ENCODE measurements at regions not wholly inside any gene's neighbourhood (a gene's known extent, or its start where the extent isn't known, plus 50 kb on each side); places are given as distances from the start of the nearest gene placed in this dataset.

DNA sequence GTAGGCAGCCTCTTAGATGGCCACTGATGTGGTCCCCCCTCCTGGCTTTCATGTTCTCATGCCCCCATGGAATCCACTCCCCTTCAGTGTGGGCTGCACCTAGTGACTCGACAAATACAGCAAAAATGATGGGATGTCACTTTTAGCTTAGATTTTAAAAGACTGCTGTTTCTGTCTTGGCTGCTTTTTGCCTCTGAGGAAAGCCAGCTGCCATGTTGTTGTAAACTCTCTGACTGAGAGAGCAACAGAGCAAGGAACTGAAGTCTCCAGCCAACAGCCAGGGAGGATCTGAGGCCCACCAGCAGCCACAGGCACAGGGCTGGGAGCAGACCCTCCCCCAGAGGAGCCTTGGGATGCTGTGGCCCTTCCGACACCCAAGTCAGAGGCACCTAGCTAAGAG is 60.6 kb upstream of the MARCHF10 start:
- no peak overlapping the region for H3K4me3 Mint-ChIP-seq (ENCODE audit: unreplicated experiment)
- H3K27me3 Mint-ChIP-seq (ENCODE audit: low read depth): peaks cover 2% of the 10 kb centered on the region
- no peaks in the 10 kb centered on the region for H3K9me3 Mint-ChIP-seq (ENCODE audit: low read depth)
- H3K36me3 Mint-ChIP-seq (ENCODE audit: low read depth): no peaks in the 10 kb centered on the region
- H3K4me1 Mint-ChIP-seq (ENCODE audit: low read depth): peaks cover 10% of the 10 kb centered on the region
- TF ChIP-seq, protein P1, sequence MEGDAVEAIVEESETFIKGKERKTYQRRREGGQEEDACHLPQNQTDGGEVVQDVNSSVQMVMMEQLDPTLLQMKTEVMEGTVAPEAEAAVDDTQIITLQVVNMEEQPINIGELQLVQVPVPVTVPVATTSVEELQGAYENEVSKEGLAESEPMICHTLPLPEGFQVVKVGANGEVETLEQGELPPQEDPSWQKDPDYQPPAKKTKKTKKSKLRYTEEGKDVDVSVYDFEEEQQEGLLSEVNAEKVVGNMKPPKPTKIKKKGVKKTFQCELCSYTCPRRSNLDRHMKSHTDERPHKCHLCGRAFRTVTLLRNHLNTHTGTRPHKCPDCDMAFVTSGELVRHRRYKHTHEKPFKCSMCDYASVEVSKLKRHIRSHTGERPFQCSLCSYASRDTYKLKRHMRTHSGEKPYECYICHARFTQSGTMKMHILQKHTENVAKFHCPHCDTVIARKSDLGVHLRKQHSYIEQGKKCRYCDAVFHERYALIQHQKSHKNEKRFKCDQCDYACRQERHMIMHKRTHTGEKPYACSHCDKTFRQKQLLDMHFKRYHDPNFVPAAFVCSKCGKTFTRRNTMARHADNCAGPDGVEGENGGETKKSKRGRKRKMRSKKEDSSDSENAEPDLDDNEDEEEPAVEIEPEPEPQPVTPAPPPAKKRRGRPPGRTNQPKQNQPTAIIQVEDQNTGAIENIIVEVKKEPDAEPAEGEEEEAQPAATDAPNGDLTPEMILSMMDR (IDR thresholded peaks at IDR 0.05): no peak
- peak overlapping the region; percentile 49 for H3K27ac Mint-ChIP-seq (ENCODE audit: unreplicated experiment)
- no peak for DNase-seq (ENCODE audit: low spot score)

DNA sequence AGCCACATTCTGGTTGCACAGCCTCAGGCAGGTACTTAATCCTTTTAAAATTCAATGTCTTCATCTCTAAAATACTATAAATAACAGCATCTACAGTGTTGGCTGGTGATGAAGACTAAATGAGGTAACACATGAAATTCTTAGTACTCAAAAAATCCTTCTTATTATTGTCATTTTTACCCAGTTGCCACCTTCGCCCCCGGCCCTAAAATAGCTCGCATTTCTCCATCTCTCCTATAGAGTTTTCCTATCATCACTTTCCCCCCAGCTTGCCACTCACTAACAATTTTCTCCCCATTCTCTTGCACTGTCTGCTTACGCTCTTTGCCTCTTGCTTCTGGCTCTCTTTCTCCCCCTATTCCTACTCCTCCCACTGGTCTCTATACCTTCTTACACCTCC is 59.9 kb upstream of the MARCHF10 start:
- Mint-ChIP-seq H3K27ac (ENCODE audit: unreplicated experiment) (no peak overlapping the region), H3K27me3 (ENCODE audit: low read depth) (peaks cover 5% of the 10 kb centered on the region)
- TF ChIP-seq, protein P1 (IDR thresholded peaks at IDR 0.05): no peak

DNA sequence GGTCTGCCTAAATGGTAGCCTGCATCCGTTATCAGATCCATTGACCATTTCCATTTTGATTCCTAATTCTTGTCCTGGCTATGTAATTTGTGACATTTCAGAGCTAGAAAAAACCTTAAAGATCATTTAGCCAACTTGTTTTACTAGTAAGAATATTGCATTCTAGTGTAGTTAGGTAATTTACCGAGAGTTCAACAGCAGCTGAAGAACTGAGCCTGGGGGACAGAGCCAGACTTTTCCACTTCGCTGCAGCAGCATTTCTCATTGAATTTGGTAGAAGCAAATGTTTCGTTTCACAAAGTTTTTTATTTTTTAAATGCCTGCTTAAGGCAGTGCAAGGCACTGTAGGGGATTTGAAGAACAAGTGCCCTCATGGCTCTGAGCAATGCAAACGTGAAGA is 59.2 kb upstream of the MARCHF10 start:
- DNase-seq (ENCODE audit: low spot score): no peak
- no peaks in the 10 kb centered on the region for H3K36me3 Mint-ChIP-seq (ENCODE audit: low read depth)
- H3K4me1 Mint-ChIP-seq (ENCODE audit: low read depth): peaks cover 10% of the 10 kb centered on the region
- no peak overlapping the region for H3K27ac Mint-ChIP-seq (ENCODE audit: unreplicated experiment)
- no peaks in the 10 kb centered on the region for H3K9me3 Mint-ChIP-seq (ENCODE audit: low read depth)
- TF ChIP-seq, protein P1 (IDR thresholded peaks at IDR 0.05): no peak
- H3K27me3 Mint-ChIP-seq (ENCODE audit: low read depth): peaks cover 5% of the 10 kb centered on the region
- no peak overlapping the region for H3K4me3 Mint-ChIP-seq (ENCODE audit: unreplicated experiment)

More for the DNA sequence above, 59.9 kb upstream of the MARCHF10 start:
- Mint-ChIP-seq H3K4me3 (ENCODE audit: unreplicated experiment) (no peak overlapping the region), H3K4me1 (ENCODE audit: low read depth) (peaks cover 10% of the 10 kb centered on the region), H3K9me3 (ENCODE audit: low read depth) (no peaks in the 10 kb centered on the region), H3K36me3 (ENCODE audit: low read depth) (no peaks in the 10 kb centered on the region)
- DNase-seq (ENCODE audit: low spot score): no peak

DNA sequence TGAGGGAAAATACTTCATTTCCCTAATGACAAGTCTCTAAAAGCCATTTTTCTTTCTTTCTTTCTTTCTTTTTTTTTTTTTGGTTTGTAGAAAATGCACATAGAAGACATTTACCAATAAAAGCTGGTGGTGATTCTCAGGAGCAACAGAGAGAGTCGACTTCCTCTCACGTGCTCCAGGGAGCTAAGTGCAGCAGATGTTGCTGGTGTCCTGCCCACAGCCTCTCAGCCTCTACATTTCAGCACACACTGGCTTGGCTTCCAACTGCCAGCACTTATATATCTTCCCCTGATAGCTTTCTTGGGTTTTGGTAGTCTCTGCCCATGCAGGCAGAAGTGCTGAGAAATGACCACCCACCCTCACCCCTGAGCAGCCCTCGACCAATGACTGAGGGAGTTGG is 58.4 kb upstream of the MARCHF10 start:
- H3K27me3 Mint-ChIP-seq (ENCODE audit: low read depth): peaks cover 5% of the 10 kb centered on the region

DNA sequence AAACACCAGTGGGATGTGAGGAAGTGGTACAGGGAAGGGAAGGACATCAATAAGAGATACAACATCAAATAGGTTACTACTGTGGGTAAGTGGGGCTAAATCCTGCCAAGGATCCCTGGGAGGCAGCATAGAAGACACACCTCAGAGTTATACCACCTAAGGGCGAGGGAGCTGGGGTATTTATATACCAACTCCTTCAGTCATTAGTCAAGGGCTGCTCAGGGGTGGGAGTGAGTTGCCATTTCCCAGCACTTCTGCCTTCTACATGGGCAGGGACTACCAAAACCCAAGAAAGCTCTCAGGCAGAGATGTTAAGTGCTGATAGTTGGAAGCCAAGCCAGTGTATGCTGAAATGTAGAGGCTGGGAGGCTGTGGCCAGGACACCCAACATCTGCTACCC is 57.5 kb upstream of the MARCHF10 start:
- peaks cover 5% of the 10 kb centered on the region for H3K27me3 Mint-ChIP-seq (ENCODE audit: low read depth)
- H3K9me3 Mint-ChIP-seq (ENCODE audit: low read depth): no peaks in the 10 kb centered on the region
- H3K27ac Mint-ChIP-seq (ENCODE audit: unreplicated experiment): no peak overlapping the region
- TF ChIP-seq, protein P1 (IDR thresholded peaks at IDR 0.05): no peak
- H3K36me3 Mint-ChIP-seq (ENCODE audit: low read depth): no peaks in the 10 kb centered on the region
- DNase-seq (ENCODE audit: low spot score): no peak
- H3K4me3 Mint-ChIP-seq (ENCODE audit: unreplicated experiment): no peak overlapping the region
- H3K4me1 Mint-ChIP-seq (ENCODE audit: low read depth): peaks cover 9% of the 10 kb centered on the region

More for the DNA sequence above, 58.4 kb upstream of the MARCHF10 start:
- Mint-ChIP-seq H3K4me3 (ENCODE audit: unreplicated experiment) (no peak overlapping the region), H3K36me3 (ENCODE audit: low read depth) (no peaks in the 10 kb centered on the region), H3K9me3 (ENCODE audit: low read depth) (no peaks in the 10 kb centered on the region), H3K4me1 (ENCODE audit: low read depth) (peaks cover 10% of the 10 kb centered on the region), H3K27ac (ENCODE audit: unreplicated experiment) (no peak overlapping the region)
- TF ChIP-seq, protein P1 (IDR thresholded peaks at IDR 0.05): no peak
- DNase-seq (ENCODE audit: low spot score): no peak
